IPS-18a (cell line): ENCODE measurements at regions not wholly inside any gene's neighbourhood (a gene's known extent, or its start where the extent isn't known, plus 50 kb on each side); places are given as distances from the start of the nearest gene placed in this dataset.

ENCODE experiments used
- H3K27ac ChIP-seq: one replicate; pipeline ENCODE4 v1.5.1; 2013; ENCODE audit warnings: low read length
- H3K27me3 ChIP-seq: one replicate; pipeline ENCODE4 v1.6.1; 2013; ENCODE audit warnings: mild to moderate bottlenecking, low read length; ENCODE audit not compliant: control insufficient read depth, insufficient read depth
- H3K36me3 ChIP-seq: one replicate; pipeline ENCODE4 v1.6.1; 2013; ENCODE audit warnings: low read depth, low read length; ENCODE audit not compliant: control insufficient read depth
- H3K4me1 ChIP-seq: one replicate; pipeline ENCODE4 v1.6.1; 2013; ENCODE audit warnings: low read depth, low read length; ENCODE audit not compliant: control insufficient read depth
- H3K4me3 ChIP-seq: one replicate; pipeline ENCODE4 v1.5.1; 2013; ENCODE audit warnings: low read length
- H3K9ac ChIP-seq: one replicate; pipeline ENCODE4 v1.6.1; 2013; ENCODE audit warnings: mild to moderate bottlenecking, low read length, moderate library complexity
- H3K9me3 ChIP-seq: one replicate; pipeline ENCODE4 v1.6.1; 2013; ENCODE audit warnings: low read depth, low read length; ENCODE audit not compliant: control insufficient read depth

GRCh38 chr6:40780637-40781036, 193.5 kb upstream of the LRFN2 start:
- no peaks in the 10 kb centered on the region for H3K4me1 ChIP-seq
- H3K4me3 ChIP-seq = no peak overlapping the region
- H3K27me3 ChIP-seq = no peaks in the 10 kb centered on the region
- no peak overlapping the region for H3K9ac ChIP-seq
- H3K36me3 ChIP-seq = no peaks in the 10 kb centered on the region
- no peak overlapping the region for H3K27ac ChIP-seq
- no peaks in the 10 kb centered on the region for H3K9me3 ChIP-seq

GRCh38 chr6:40779409-40779808, 192.2 kb upstream of the LRFN2 start:
- no peaks in the 10 kb centered on the region for H3K27me3 ChIP-seq
- H3K9ac ChIP-seq = no peak overlapping the region
- no peak overlapping the region for H3K4me3 ChIP-seq
- no peak overlapping the region for H3K27ac ChIP-seq
- H3K9me3 ChIP-seq = no peaks in the 10 kb centered on the region
- no peaks in the 10 kb centered on the region for H3K36me3 ChIP-seq
- H3K4me1 ChIP-seq = no peaks in the 10 kb centered on the region

- Histone ChIP-seq H3K36me3 (no peaks in the 10 kb centered on the region), H3K9ac (no peak overlapping the region), H3K9me3 (no peaks in the 10 kb centered on the region), H3K27me3 (no peaks in the 10 kb centered on the region), H3K27ac (no peak overlapping the region), H3K4me1 (no peaks in the 10 kb centered on the region), H3K4me3 (no peak overlapping the region)
These were observed 191.8 kb upstream of the LRFN2 start for GRCh38 chr6:40778918-40779317.

- H3K9ac ChIP-seq = no peak overlapping the region
- H3K27me3 ChIP-seq = no peaks in the 10 kb centered on the region
- no peak overlapping the region for H3K27ac ChIP-seq
- H3K4me1 ChIP-seq = no peaks in the 10 kb centered on the region
- no peak overlapping the region for H3K4me3 ChIP-seq
- H3K36me3 ChIP-seq = no peaks in the 10 kb centered on the region
- no peaks in the 10 kb centered on the region for H3K9me3 ChIP-seq
These were observed 191.0 kb upstream of the LRFN2 start for GRCh38 chr6:40778196-40778595.

GRCh38 chr6:40774932-40775331, 187.8 kb upstream of the LRFN2 start:
- no peaks in the 10 kb centered on the region for H3K36me3 ChIP-seq
- H3K9ac ChIP-seq = no peak overlapping the region
- no peaks in the 10 kb centered on the region for H3K9me3 ChIP-seq
- H3K27me3 ChIP-seq = no peaks in the 10 kb centered on the region
- H3K4me1 ChIP-seq = no peaks in the 10 kb centered on the region
- H3K27ac ChIP-seq = no peak overlapping the region
- no peak overlapping the region for H3K4me3 ChIP-seq

- no peaks in the 10 kb centered on the region for H3K36me3 ChIP-seq
- H3K4me1 ChIP-seq = no peaks in the 10 kb centered on the region
- no peak overlapping the region for H3K4me3 ChIP-seq
- H3K27me3 ChIP-seq = no peaks in the 10 kb centered on the region
- no peak overlapping the region for H3K27ac ChIP-seq
- no peak overlapping the region for H3K9ac ChIP-seq
- no peaks in the 10 kb centered on the region for H3K9me3 ChIP-seq
These were observed 183.6 kb upstream of the LRFN2 start for GRCh38 chr6:40770794-40771193.

- no peaks in the 10 kb centered on the region for H3K27me3 ChIP-seq
- no peaks in the 10 kb centered on the region for H3K4me1 ChIP-seq
These were observed 177.6 kb upstream of the LRFN2 start for GRCh38 chr6:40764726-40765125.

GRCh38 chr6:40762981-40763380, 175.8 kb upstream of the LRFN2 start:
- Histone ChIP-seq H3K4me1 (no peaks in the 10 kb centered on the region), H3K36me3 (no peaks in the 10 kb centered on the region), H3K9me3 (no peaks in the 10 kb centered on the region), H3K9ac (no peak overlapping the region), H3K27ac (no peak overlapping the region), H3K27me3 (no peaks in the 10 kb centered on the region), H3K4me3 (no peak overlapping the region)

More at GRCh38 chr6:40764726-40765125, 177.6 kb upstream of the LRFN2 start:
- H3K27ac ChIP-seq = no peak overlapping the region
- no peaks in the 10 kb centered on the region for H3K36me3 ChIP-seq
- H3K4me3 ChIP-seq = no peak overlapping the region
- H3K9ac ChIP-seq = no peak overlapping the region
- H3K9me3 ChIP-seq = no peaks in the 10 kb centered on the region

DNA sequence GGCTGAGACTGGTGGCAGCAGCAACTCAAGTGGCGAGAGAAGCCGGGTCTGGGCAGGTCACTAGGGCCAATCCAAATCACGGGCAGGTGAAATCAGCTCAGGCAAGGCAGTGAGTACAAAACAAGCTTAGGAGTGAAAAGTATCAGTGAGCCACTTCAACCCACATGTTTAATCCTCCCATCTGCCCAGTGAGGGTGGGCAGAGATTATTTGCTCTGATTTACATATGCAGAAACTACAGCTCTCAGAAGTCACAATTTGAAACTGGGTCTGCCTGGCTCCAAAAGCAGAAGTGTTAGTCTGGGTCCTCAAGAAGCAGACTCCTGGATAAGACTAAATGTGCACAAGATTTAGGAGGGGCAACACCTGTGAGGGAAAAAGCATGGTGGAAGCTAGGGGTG, 173.7 kb upstream of the LRFN2 start:
- no peaks in the 10 kb centered on the region for H3K36me3 ChIP-seq
- H3K27ac ChIP-seq = no peak overlapping the region
- H3K9me3 ChIP-seq = no peaks in the 10 kb centered on the region
- H3K4me3 ChIP-seq = no peak overlapping the region
- no peaks in the 10 kb centered on the region for H3K27me3 ChIP-seq
- H3K9ac ChIP-seq = no peak overlapping the region
- no peaks in the 10 kb centered on the region for H3K4me1 ChIP-seq

GRCh38 chr6:40759838-40760237, 172.7 kb upstream of the LRFN2 start:
- Histone ChIP-seq H3K36me3 (no peaks in the 10 kb centered on the region), H3K4me1 (peaks cover 8% of the 10 kb centered on the region), H3K9me3 (no peaks in the 10 kb centered on the region), H3K27me3 (no peaks in the 10 kb centered on the region), H3K9ac (no peak overlapping the region), H3K27ac (no peak overlapping the region), H3K4me3 (no peak overlapping the region)

GRCh38 chr6:40759264-40759663, 172.1 kb upstream of the LRFN2 start:
- no peak overlapping the region for H3K9ac ChIP-seq
- no peaks in the 10 kb centered on the region for H3K36me3 ChIP-seq
- peaks cover 8% of the 10 kb centered on the region for H3K4me1 ChIP-seq
- no peaks in the 10 kb centered on the region for H3K27me3 ChIP-seq
- no peak overlapping the region for H3K4me3 ChIP-seq
- no peaks in the 10 kb centered on the region for H3K9me3 ChIP-seq
- no peak overlapping the region for H3K27ac ChIP-seq

- no peak overlapping the region for H3K9ac ChIP-seq
- H3K27ac ChIP-seq = no peak overlapping the region
- H3K36me3 ChIP-seq = no peaks in the 10 kb centered on the region
- H3K9me3 ChIP-seq = no peaks in the 10 kb centered on the region
- peaks cover 8% of the 10 kb centered on the region for H3K4me1 ChIP-seq
- H3K27me3 ChIP-seq = no peaks in the 10 kb centered on the region
- no peak overlapping the region for H3K4me3 ChIP-seq
These were observed 168.7 kb upstream of the LRFN2 start for GRCh38 chr6:40755749-40756452.
